Loucy (cell line): ENCODE measurements at regions not wholly inside any gene's neighbourhood (a gene's known extent, or its start where the extent isn't known, plus 50 kb on each side); places are given as distances from the start of the nearest gene placed in this dataset.

ENCODE experiments used
- H2AFZ ChIP-seq: fragments of 200-600 bp; sonication (generic); 2 replicates; pipeline ENCODE4 v1.6.0; 2016; ENCODE audit warnings: antibody characterized with exemption, mild to moderate bottlenecking, low read length, moderate library complexity
- H3F3A ChIP-seq: fragments of 200-600 bp; 2 replicates; pipeline ENCODE4 v1.6.0; 2016; ENCODE audit warnings: antibody characterized with exemption, low read depth, mild to moderate bottlenecking
- H3K27me3 ChIP-seq: fragments of 200-600 bp; sonication (generic); 2 replicates; pipeline ENCODE4 v1.6.1; 2014; ENCODE audit warnings: low read length, mild to moderate bottlenecking; ENCODE audit not compliant: insufficient read depth, poor library complexity, severe bottlenecking
- H3K36me3 ChIP-seq: fragments of 200-600 bp; sonication (generic); 2 replicates; pipeline ENCODE4 v1.6.1; 2016; ENCODE audit warnings: low read length; ENCODE audit not compliant: insufficient read depth
- H3K4me1 ChIP-seq: fragments of 200-600 bp; sonication (generic); 2 replicates; pipeline ENCODE4 v1.5.1; 2014; ENCODE audit warnings: low read length, mild to moderate bottlenecking; ENCODE audit not compliant: insufficient read depth, poor library complexity, severe bottlenecking
- H3K4me2 ChIP-seq: fragments of 200-600 bp; sonication (generic); 2 replicates; pipeline ENCODE4 v1.6.0; 2014; ENCODE audit warnings: antibody characterized with exemption, low read length, low read depth, mild to moderate bottlenecking; ENCODE audit not compliant: poor library complexity, severe bottlenecking
- H3K4me3 ChIP-seq: fragments of 200-600 bp; sonication (generic); 2 replicates; pipeline ENCODE4 v1.5.1; 2014; ENCODE audit warnings: low read length, mild to moderate bottlenecking, mixed read lengths; ENCODE audit not compliant: poor library complexity, severe bottlenecking
- H3K79me2 ChIP-seq: fragments of 200-600 bp; sonication (generic); 2 replicates; pipeline ENCODE4 v1.6.1; 2014; ENCODE audit warnings: low read length; ENCODE audit not compliant: insufficient read depth
- H3K9ac ChIP-seq: fragments of 200-600 bp; sonication (generic); 2 replicates; pipeline ENCODE4 v1.6.0; 2014; ENCODE audit warnings: mild to moderate bottlenecking, low read depth, low read length, moderate library complexity; ENCODE audit not compliant: poor library complexity, severe bottlenecking
- H3K9me2 ChIP-seq: fragments of 200-600 bp; sonication (generic); replicated peaks from 2 replicates; pipeline ENCODE4 v1.6.1; 2016; ENCODE audit warnings: low read depth, low read length, mixed read lengths
- H3K9me3 ChIP-seq: fragments of 200-600 bp; sonication (generic); 2 replicates; pipeline ENCODE4 v1.6.1; 2014; ENCODE audit warnings: mild to moderate bottlenecking, antibody characterized with exemption, low read length, low read depth; ENCODE audit not compliant: insufficient read depth
- H4K20me1 ChIP-seq: fragments of 200-600 bp; sonication (generic); 2 replicates; pipeline ENCODE4 v1.6.0; 2014; ENCODE audit warnings: antibody characterized with exemption, low read length, mild to moderate bottlenecking; ENCODE audit not compliant: insufficient read depth, poor library complexity, severe bottlenecking
- CTCF ChIP-seq: fragments of 200-600 bp; sonication (generic); conservative IDR thresholded peaks from 2 replicates; pipeline ENCODE4 v1.5.1; 2014; ENCODE audit warnings: mild to moderate bottlenecking, antibody characterized with exemption, low read length
- EZH2phosphoT487 ChIP-seq: fragments of 200-600 bp; IDR thresholded peaks from 2 replicates; pipeline ENCODE4 v1.6.1; 2018; ENCODE audit warnings: antibody characterized with exemption, mild to moderate bottlenecking, moderate library complexity, borderline replicate concordance

- Histone ChIP-seq H3K9me3 (no peaks in the 10 kb centered on the region), H3K4me1 (no peaks in the 10 kb centered on the region), H3K4me3 (no peak overlapping the region), H4K20me1 (no peaks in the 10 kb centered on the region), H3K9me2 (no peaks in the 10 kb centered on the region), H3F3A (no peaks in the 10 kb centered on the region), H3K36me3 (no peaks in the 10 kb centered on the region), H3K4me2 (no peak overlapping the region), H3K27me3 (no peaks in the 10 kb centered on the region), H3K9ac (no peak overlapping the region), H2AFZ (no peak overlapping the region), H3K79me2 (no peaks in the 10 kb centered on the region)
- TF ChIP-seq CTCF: no peak
- TF ChIP-seq EZH2phosphoT487: no peak
Measured at GRCh38 chr15:79523266-79523665, 91.1 kb downstream of the MINAR1 start.

GRCh38 chr15:79524531-79524930, 92.4 kb downstream of the MINAR1 start:
- no peaks in the 10 kb centered on the region for H3F3A ChIP-seq
- H3K4me2 ChIP-seq: no peak overlapping the region
- H2AFZ ChIP-seq: no peak overlapping the region
- H3K9me3 ChIP-seq: no peaks in the 10 kb centered on the region
- H3K9me2 ChIP-seq: no peaks in the 10 kb centered on the region
- no peak overlapping the region for H3K4me3 ChIP-seq
- H3K27me3 ChIP-seq: no peaks in the 10 kb centered on the region
- no peaks in the 10 kb centered on the region for H4K20me1 ChIP-seq
- no peaks in the 10 kb centered on the region for H3K36me3 ChIP-seq
- H3K79me2 ChIP-seq: no peaks in the 10 kb centered on the region
- TF ChIP-seq EZH2phosphoT487: no peak
- no peak for TF ChIP-seq CTCF
- no peaks in the 10 kb centered on the region for H3K4me1 ChIP-seq
- no peak overlapping the region for H3K9ac ChIP-seq

- H3K4me2 ChIP-seq: no peak overlapping the region
- no peaks in the 10 kb centered on the region for H3K27me3 ChIP-seq
- H2AFZ ChIP-seq: no peak overlapping the region
- H3K4me1 ChIP-seq: no peaks in the 10 kb centered on the region
- no peak overlapping the region for H3K4me3 ChIP-seq
- H3F3A ChIP-seq: no peaks in the 10 kb centered on the region
- H3K9ac ChIP-seq: no peak overlapping the region
- no peaks in the 10 kb centered on the region for H3K9me2 ChIP-seq
- H3K36me3 ChIP-seq: no peaks in the 10 kb centered on the region
- H3K9me3 ChIP-seq: no peaks in the 10 kb centered on the region
- no peaks in the 10 kb centered on the region for H3K79me2 ChIP-seq
- no peaks in the 10 kb centered on the region for H4K20me1 ChIP-seq
- no peak for TF ChIP-seq EZH2phosphoT487
- no peak for TF ChIP-seq CTCF
Measured at GRCh38 chr15:79526376-79526775, 94.2 kb downstream of the MINAR1 start.
